ENCODE measurements at regions not wholly inside any gene's neighbourhood (a gene's known extent, or its start where the extent isn't known, plus 50 kb on each side); places are given as distances from the start of the nearest gene placed in this dataset.
A peak's percentile ranks its signal among the peaks of the same experiment; 100 is the strongest.

GRCh38 chr3:99286266-99286845, 352.0 kb upstream of the COL8A1 start:
- TF ChIP-seq ZBTB7A (IDR thresholded peaks at IDR 0.05; ENCODE audit: low read depth): no peak
- TF ChIP-seq NFIC (IDR thresholded peaks at IDR 0.05): peak; percentile 57

- TF ChIP-seq CREB1 (IDR thresholded peaks at IDR 0.05; ENCODE audit: low read depth) (no peak), ZBTB7A (IDR thresholded peaks at IDR 0.05; ENCODE audit: low read depth) (no peak), EP300 (IDR thresholded peaks at IDR 0.05; ENCODE audit: borderline replicate concordance) (no peak), CEBPB (IDR thresholded peaks at IDR 0.05) (no peak), REST (IDR thresholded peaks at IDR 0.05; ENCODE audit: low read depth) (no peak), RAD21 (IDR thresholded peaks at IDR 0.05; ENCODE audit: low read depth) (no peak), NFIC (IDR thresholded peaks at IDR 0.05) (no peak), USF1 (IDR thresholded peaks at IDR 0.05) (no peak), TAF1 (IDR thresholded peaks at IDR 0.05; ENCODE audit: low read depth) (no peak), FOXM1 (IDR thresholded peaks at IDR 0.05; ENCODE audit: borderline replicate concordance, low read depth) (no peak), MAX (IDR thresholded peaks at IDR 0.05) (no peak), EGR1 (IDR thresholded peaks at IDR 0.05) (no peak), YY1 (IDR thresholded peaks at IDR 0.05; ENCODE audit: low read depth) (no peak)
Measured at GRCh38 chr3:99269606-99270351, 368.3 kb upstream of the DCBLD2 start.

- TF ChIP-seq TEAD4 (IDR thresholded peaks at IDR 0.05) (peak; percentile 69), CREB1 (IDR thresholded peaks at IDR 0.05; ENCODE audit: low read depth) (no peak)
Measured at GRCh38 chr3:99256788-99257187, 355.3 kb upstream of the DCBLD2 start.

- no peak for TF ChIP-seq EP300 (IDR thresholded peaks at IDR 0.05; ENCODE audit: borderline replicate concordance)
- TF ChIP-seq EGR1 (IDR thresholded peaks at IDR 0.05): no peak
- TF ChIP-seq TEAD4 (IDR thresholded peaks at IDR 0.05): no peak
- no peak for TF ChIP-seq NFIC (IDR thresholded peaks at IDR 0.05)
- no peak for TF ChIP-seq CEBPB (IDR thresholded peaks at IDR 0.05)
- TF ChIP-seq TAF1 (IDR thresholded peaks at IDR 0.05; ENCODE audit: low read depth): no peak
- TF ChIP-seq REST (IDR thresholded peaks at IDR 0.05; ENCODE audit: low read depth): no peak
- no peak for TF ChIP-seq TCF12 (IDR thresholded peaks at IDR 0.05; ENCODE audit: low read depth)
- no peak for TF ChIP-seq YY1 (IDR thresholded peaks at IDR 0.05; ENCODE audit: low read depth)
Measured at GRCh38 chr3:99253963-99254355, 352.5 kb upstream of the DCBLD2 start.

- TF ChIP-seq CEBPB (IDR thresholded peaks at IDR 0.05): no peak
- no peak for TF ChIP-seq YY1 (IDR thresholded peaks at IDR 0.05; ENCODE audit: low read depth)
- no peak for TF ChIP-seq ZBTB7A (IDR thresholded peaks at IDR 0.05; ENCODE audit: low read depth)
- no peak for TF ChIP-seq REST (IDR thresholded peaks at IDR 0.05; ENCODE audit: low read depth)
Measured at GRCh38 chr3:99250821-99251355, 349.4 kb upstream of the DCBLD2 start.

GRCh38 chr3:99250272-99250671, 348.8 kb upstream of the DCBLD2 start:
- TF ChIP-seq NFIC (IDR thresholded peaks at IDR 0.05) (peak; percentile 39; the same call in 1 of the 2 replicates), TAF1 (IDR thresholded peaks at IDR 0.05; ENCODE audit: low read depth) (no peak), EP300 (IDR thresholded peaks at IDR 0.05; ENCODE audit: borderline replicate concordance) (peak; percentile 49; the same call in 1 of the 2 replicates), CEBPB (IDR thresholded peaks at IDR 0.05) (no peak), FOXM1 (IDR thresholded peaks at IDR 0.05; ENCODE audit: borderline replicate concordance, low read depth) (peak; percentile 58; the same call in 1 of the 2 replicates), REST (IDR thresholded peaks at IDR 0.05; ENCODE audit: low read depth) (no peak), TCF12 (IDR thresholded peaks at IDR 0.05; ENCODE audit: low read depth) (peak; percentile 52; the same call in 1 of the 2 replicates), TEAD4 (IDR thresholded peaks at IDR 0.05) (peak; percentile 48; the same call in 1 of the 2 replicates)

Measured in Ishikawa (cell line).